ENCODE measurements at regions not wholly inside any gene's neighbourhood (a gene's known extent, or its start where the extent isn't known, plus 50 kb on each side); places are given as distances from the start of the nearest gene placed in this dataset.

DNA sequence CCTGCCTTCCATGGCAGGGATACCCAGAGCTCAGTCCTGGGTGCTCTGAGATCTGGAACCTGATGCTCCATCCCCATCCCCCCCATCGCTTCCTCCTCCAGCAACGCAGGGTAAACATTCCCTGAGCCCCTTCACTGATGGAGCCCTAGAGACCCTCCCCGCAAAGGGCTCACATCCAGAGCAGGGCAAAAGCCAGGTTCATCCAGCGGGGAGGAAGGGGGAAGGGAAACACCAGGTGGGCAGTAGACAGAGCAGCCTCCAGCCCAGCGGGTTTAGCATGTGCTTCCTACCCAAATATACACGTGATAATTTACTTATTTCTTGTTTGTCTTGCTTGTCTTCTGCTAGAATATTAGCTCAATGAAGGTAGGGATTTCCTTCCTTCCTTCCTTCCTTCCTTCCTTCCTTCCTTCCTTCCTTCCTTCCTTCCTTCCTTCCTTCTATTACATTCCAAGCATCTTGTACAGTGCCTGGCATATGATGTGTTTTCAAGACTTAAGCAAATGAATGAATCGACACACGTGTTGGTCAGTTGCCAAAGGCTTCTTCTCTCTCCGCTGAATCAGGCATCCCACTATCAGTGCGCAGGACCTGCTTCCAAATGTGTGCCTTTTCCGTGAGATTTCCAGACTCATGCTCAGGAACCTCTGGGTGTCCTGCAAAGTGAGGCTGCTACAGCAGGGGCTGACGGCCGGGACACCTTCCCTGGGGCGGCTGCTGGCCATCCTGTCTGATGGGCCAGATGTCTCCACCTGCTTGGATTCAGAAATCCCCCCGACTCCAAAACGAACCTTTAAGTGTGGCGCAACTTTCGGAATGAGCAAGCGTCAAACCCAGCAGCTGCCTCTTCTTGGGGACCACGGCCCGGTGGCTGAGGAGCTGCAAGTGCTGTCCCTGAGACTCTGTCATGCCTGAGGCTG, 955.1 kb downstream of the BRD1 start:
- DNase-seq, result no peak

DNA sequence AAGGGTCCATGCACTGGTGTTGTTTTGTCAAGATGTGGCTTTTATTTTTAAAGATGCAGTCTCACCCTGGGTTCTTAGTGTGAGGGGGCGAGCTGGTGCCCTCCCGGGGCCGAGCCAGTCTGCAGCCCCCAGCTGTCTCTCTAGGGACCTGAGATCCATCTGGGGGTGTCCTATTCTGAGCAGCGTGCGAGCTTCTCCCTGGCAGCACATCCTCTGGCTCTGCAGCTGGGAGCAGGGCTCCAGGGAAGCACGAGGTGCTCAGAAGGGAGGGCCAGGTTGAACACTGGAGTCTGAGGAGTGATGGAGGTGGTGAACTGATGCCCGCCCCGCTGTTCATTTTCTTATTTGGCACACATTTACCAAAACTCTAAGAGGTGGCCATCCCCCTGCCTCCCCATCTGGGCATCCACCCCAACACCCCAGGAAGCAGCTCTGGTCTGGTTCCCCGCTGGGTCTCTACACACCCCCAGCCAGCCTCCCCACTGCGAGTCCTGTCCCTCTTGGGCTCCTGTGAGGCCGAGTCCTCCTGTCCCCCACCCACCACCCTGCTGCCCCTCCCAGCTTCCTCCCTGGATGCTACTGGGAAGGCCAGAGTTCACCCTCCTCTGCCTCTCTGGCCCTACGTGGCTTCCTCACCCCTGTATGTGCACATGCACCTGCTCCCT, 956.4 kb downstream of the BRD1 start:
- DNase-seq, result no peak

DNA sequence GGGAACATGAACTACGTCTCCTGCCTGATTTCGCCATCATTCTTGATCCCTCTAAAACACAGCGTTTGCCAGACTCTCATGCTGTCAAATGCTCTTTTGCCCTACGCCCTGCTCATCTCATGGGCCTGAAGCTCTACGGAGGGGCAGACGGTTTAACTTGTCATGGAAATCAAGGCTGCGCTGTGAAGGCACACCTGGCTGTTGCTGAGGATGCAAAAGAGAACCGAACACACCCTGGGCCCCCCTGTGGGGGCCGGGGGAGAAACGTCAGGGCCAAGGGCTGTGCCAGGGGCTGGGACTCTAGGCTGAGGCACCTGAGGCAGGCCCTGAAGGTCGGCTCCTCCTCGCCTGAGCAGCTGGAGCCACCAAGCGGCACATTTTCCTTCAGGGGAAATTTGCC, 957.2 kb downstream of the BRD1 start:
- no peak for DNase-seq

- no peak for DNase-seq
Measured at GRCh38 chr22:48869788-48870187, 957.9 kb downstream of the BRD1 start.

DNA sequence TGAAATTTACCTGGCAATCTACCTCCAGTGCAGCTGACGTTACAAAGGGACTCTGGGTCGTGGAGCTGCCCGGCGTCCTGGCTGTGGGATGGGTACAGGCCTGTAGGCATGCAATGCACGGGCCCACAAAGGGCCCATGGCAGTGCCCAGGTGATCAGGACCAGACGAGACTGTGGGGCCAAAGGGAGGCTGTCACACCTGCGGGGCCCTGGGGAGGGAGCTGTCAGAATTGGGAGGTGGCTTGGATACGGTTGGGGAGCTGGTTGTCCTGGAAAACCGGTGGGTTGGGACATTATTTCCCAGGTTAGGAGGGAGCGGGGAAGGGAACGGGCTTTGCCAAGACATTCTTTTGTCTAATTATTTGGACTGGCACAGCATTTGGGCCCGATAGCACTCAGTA, 958.5 kb downstream of the BRD1 start:
- no peak for DNase-seq

- no peak for DNase-seq
Measured at GRCh38 chr22:48868554-48868953, 959.1 kb downstream of the BRD1 start.

- no peak for DNase-seq
Measured at GRCh38 chr22:48867891-48868290, 959.8 kb downstream of the BRD1 start.

GRCh38 chr22:48866906-48867681, 960.6 kb downstream of the BRD1 start:
- no peak for DNase-seq

GRCh38 chr22:48864748-48865147, 962.9 kb downstream of the BRD1 start:
- no peak for DNase-seq

DNA sequence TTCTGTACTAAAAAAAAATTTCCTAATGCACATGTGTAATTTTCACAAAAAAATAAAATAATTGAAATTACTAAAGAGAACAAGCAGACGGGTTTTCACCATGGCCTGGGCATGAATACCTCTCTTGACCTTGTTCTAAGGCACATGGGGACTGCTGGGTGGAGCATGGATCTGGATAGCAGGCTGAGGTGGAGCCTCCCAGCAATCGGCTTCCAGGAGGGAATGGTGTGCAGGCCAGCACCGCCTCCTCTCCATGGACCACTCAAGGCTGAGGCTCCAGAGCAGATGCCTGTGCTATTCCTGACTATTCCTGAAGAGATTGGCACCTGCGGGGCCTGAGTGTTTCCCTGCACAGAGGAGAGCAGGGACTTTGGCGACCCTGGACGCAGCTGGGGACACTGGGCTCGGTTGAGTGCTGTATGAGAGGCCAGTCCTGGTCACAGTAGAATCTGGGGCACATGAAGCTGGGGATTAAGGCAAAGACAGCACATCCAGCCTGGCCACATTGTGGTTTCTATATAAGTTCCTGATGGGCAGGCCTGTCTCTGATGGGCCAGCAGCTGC, 963.6 kb downstream of the BRD1 start:
- no peak for DNase-seq

- DNase-seq, result no peak
Measured at GRCh38 chr22:48860557-48860956, 967.1 kb downstream of the BRD1 start.

GRCh38 chr22:48858856-48859255, 968.8 kb downstream of the BRD1 start:
- DNase-seq, result no peak

DNA sequence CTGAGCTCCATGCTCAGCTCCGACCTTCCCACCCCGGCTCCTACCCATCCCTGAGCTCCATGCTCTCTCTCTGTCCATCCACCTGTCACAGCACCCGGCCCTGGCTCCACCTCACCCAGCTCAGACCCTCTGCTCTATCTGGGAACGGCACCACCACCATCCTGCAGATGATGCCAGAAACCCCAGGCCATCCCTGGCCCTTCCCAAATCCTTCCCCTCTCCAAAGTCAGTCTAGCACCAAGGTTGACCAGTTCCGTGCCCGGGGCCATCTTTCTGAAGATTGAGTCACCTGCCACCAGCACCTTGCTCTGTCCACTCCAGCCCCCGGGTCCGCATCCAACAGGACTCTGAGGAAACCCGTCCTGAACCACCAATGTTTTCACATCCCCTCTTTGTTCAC, 969.6 kb downstream of the BRD1 start:
- no peak for DNase-seq

DNA sequence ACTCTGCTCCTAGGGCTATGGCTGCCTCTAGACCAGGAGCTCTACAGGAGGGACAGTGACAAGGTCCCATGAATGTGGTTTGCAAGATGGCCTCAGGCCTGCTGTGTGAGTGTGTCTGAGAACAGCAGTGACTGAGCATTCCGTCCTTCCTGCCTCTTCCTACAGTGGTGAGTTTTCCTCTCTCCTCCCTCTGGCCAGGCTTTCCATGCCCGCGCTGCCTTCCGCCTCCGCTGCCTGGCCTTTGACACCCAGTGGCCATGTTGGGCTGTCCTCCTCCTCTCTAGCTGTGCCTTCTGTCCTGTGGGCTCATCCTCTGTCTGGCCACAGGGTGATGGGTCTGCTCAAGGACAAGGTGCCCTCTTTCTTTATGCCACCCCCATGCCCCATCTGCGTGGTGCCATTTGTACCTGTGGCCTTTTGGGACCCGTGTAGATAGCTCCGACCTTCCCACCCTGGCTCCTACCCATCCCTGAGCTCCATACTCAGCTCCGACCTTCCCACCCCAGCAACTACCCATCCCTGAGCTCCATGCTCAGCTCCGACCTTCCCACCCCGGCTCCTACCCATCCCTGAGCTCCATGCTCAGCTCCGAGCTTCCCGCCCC, 970.4 kb downstream of the BRD1 start:
- DNase-seq, result no peak

- no peak for DNase-seq
Measured at GRCh38 chr22:48856308-48856615, 971.4 kb downstream of the BRD1 start.

- no peak for DNase-seq
Measured at GRCh38 chr22:48855593-48856307, 971.9 kb downstream of the BRD1 start.

- DNase-seq, result no peak
Measured at GRCh38 chr22:48855013-48855412, 972.7 kb downstream of the BRD1 start.

DNA sequence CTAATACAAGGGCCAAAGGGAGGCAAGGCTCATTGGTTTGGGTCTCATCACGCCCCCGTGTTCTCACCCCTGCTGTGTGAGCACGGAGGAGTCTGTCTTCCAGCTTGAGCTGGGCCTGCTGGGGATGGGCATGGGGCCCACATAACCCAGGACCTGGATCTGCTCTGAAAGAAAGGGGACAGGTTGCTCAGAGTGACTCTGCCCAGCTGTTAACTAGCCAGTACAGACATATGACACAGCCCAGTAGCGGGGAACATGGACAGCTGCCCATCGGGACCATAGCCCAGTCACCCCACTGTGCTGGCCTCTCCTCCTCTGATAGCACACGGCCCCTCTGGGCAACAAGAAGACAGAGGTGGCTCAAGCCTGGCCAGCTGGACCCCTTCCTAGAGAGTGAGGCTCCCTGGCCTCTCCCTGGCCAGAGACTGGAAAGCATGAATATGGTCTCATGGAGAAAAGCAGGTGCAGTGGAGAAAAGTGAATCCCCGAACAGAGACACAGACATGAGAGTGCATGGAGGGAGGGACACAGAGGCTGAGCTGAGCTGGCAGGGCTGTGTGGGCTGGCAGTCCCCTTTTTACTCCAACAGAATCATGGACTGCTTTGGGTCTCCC, 973.9 kb downstream of the BRD1 start:
- no peak for DNase-seq

GRCh38 chr22:48851933-48852549, 975.6 kb downstream of the BRD1 start:
- no peak for DNase-seq

GRCh38 chr22:48850658-48851287, 976.9 kb downstream of the BRD1 start:
- DNase-seq, result no peak
